Common myeloid progenitor, CD34-positive (primary cell): ENCODE measurements at regions not wholly inside any gene's neighbourhood (a gene's known extent, or its start where the extent isn't known, plus 50 kb on each side); places are given as distances from the start of the nearest gene placed in this dataset.
"Not testable (repeated sequence)": the region's sequence is repeated elsewhere in the genome, so short reads cannot be mapped to it uniquely, and the experiment has no call there.

ENCODE experiments used
- CTCF ChIA-PET: fragments of 350-600 bp; sonication (Branson Sonifier 250); formaldehyde crosslinking; loops from one replicate; lab custom pipeline; 2021; ENCODE audit warnings: antibody characterized with exemption; lab: Charles Lee
- POLR2A ChIA-PET: fragments of 350-600 bp; sonication (Branson Sonifier 250); formaldehyde crosslinking; loops from one replicate; lab custom pipeline; 2021; ENCODE audit warnings: antibody characterized with exemption; lab: Charles Lee
- DNase-seq, 3 donors: peaks; one replicate each; pipeline versions ENCODE4 v3.0.0 to v3.0.0-alpha.2; 2013
- H3K27ac ChIP-seq, 2 experiments: 1 replicate in 1 of 2; 2 replicates in 1 of 2; pipeline ENCODE4 v1.7.0; 2013; ENCODE audit warnings: inconsistent platforms in 2 of 2, low read length in 2 of 2, mild to moderate bottlenecking in 2 of 2, low read depth in 1 of 2, moderate library complexity in 1 of 2; ENCODE audit not compliant: severe bottlenecking in 2 of 2, insufficient read depth in 1 of 2, poor library complexity in 1 of 2
- H3K27me3 ChIP-seq, 5 experiments: replicated peaks in 2 of 5; 1 replicate in 3 of 5; 2 replicates in 2 of 5; pipeline versions ENCODE4 v1.6.1 to v1.7.0; 2013; ENCODE audit warnings: low read length in 4 of 5, mild to moderate bottlenecking in 2 of 5, moderate library complexity in 2 of 5, inconsistent platforms in 1 of 5; ENCODE audit not compliant: insufficient read depth in 5 of 5, control insufficient read depth in 4 of 5
- H3K36me3 ChIP-seq, 4 experiments: 1 replicate in 2 of 4; 2 replicates in 2 of 4; pipeline versions ENCODE4 v1.6.1 to v1.7.0; 2013; ENCODE audit warnings: low read length in 3 of 4, control low read depth in 1 of 4, mild to moderate bottlenecking in 1 of 4; ENCODE audit not compliant: control insufficient read depth in 4 of 4, insufficient read depth in 4 of 4
- H3K4me1 ChIP-seq, 4 experiments: 1 replicate in 3 of 4; 2 replicates in 1 of 4; pipeline versions ENCODE4 v1.6.1 to v1.7.1; 2013; ENCODE audit warnings: low read length in 3 of 4, mild to moderate bottlenecking in 3 of 4, control low read depth in 1 of 4, inconsistent platforms in 1 of 4, moderate library complexity in 1 of 4; ENCODE audit not compliant: control insufficient read depth in 4 of 4, insufficient read depth in 4 of 4; ENCODE audit errors: control extremely low read depth in 1 of 4
- H3K4me3 ChIP-seq, 7 experiments: 1 replicate in 4 of 7; 2 replicates in 3 of 7; pipeline versions ENCODE4 v1.5.1 to v1.7.0; 2013; ENCODE audit warnings: mild to moderate bottlenecking in 7 of 7, low read length in 6 of 7, moderate library complexity in 6 of 7, inconsistent platforms in 2 of 7, low read depth in 2 of 7, control low read depth in 1 of 7; ENCODE audit not compliant: insufficient read depth in 4 of 7, control insufficient read depth in 1 of 7; ENCODE audit errors: extremely low read depth in 1 of 7
- H3K9me3 ChIP-seq, 5 experiments: 1 replicate in 4 of 5; 2 replicates in 1 of 5; pipeline versions ENCODE4 v1.6.1 to v1.7.1; 2013; ENCODE audit warnings: low read length in 4 of 5, mild to moderate bottlenecking in 2 of 5, inconsistent platforms in 1 of 5, low read depth in 1 of 5, moderate library complexity in 1 of 5; ENCODE audit not compliant: control insufficient read depth in 4 of 5, insufficient read depth in 2 of 5; ENCODE audit errors: control extremely low read depth in 1 of 5
- WGBS: methylation state at CpG from one replicate; pipeline ENCODE4 v1.1.5; 2013; ENCODE audit not compliant: insufficient coverage; 5-methylcytosine and 5-hydroxymethylcytosine counted together

DNA sequence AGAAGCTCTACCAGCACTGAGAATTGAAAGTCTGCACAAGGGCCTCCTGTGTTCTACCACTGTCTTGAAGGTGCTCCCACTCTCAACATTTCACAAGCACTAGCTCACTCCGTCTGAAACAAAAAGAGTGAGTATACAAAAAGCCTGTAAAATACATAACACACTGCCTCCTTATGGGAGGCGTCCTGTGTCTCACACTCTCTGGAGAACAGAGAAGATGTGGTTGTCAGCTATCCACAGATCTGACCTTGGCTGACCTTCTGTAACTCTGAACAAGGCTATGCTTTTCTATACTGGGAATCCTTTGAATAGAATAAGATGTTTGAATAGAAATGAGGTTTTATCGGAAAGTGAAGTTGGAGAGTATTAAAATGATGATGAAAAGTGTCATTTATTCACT lies 171.3 kb upstream of the TMEM45B start:
- DNase-seq: no peak
- CTCF ChIA-PET: no interaction called here
- no peak overlapping the region for H3K27ac ChIP-seq
- 83% methylated on average over 1 of the region's 3 CpGs for WGBS
- no peaks in the 10 kb centered on the region for H3K36me3 ChIP-seq
- peaks cover 0 to 3% (median 0%) of the 10 kb centered on the region in 5 experiments for H3K27me3 ChIP-seq
- no peaks in the 10 kb centered on the region for H3K4me1 ChIP-seq
- POLR2A ChIA-PET: no interaction called here
- no peak overlapping the region for H3K4me3 ChIP-seq
- H3K9me3 ChIP-seq: no peaks in the 10 kb centered on the region

DNA sequence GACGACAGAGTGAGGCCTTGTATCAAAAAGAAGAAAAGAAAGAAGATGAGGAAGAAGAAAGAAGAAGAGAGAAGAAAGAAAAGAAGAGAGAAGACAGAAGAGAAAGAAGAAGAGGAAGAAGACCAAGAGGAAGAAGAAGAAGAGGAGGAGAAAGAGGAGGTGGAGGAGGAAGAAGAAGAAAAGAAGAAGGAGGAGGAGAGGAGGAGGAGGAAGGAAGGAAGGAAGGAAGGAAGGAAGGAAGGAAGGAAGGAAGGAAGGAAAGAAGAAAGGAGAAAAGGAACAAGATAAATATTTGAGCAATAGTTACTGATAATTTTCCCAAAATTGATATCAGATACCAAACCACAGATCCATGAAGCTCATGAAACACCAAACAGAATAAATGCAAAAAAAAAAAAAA lies 169.7 kb upstream of the TMEM45B start:
- CTCF ChIA-PET: no interaction called here
- no peaks in the 10 kb centered on the region for H3K9me3 ChIP-seq
- WGBS: 50% methylated on average over 1 of the region's 1 CpG
- H3K4me3 ChIP-seq: no peak overlapping the region
- no peaks in the 10 kb centered on the region for H3K4me1 ChIP-seq
- no peak overlapping the region for H3K27ac ChIP-seq
- POLR2A ChIA-PET: no interaction called here
- no peak for DNase-seq
- H3K36me3 ChIP-seq: no peaks in the 10 kb centered on the region
- H3K27me3 ChIP-seq: peaks cover 0 to 3% (median 0%) of the 10 kb centered on the region in 5 experiments

DNA sequence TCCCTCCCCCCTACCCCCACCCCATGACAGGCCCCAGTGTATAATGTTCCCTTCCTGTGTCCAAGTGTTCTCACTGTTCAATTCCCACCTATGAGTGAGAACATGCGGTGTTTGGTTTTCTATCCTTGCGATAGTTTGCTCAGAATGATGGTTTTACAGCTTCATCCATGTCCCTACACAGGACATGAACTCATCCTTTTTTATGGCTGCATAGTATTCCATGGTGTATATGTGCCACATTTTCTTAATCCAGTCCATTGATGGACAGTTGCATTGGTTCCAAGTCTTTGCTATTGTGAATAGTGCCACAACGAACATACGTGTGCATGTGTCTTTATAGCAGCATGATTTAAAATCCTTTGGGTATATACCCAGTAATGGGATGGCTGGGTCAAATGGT lies 165.6 kb upstream of the TMEM45B start:
- H3K4me3 ChIP-seq, DNase-seq, POLR2A ChIA-PET, H3K27me3 ChIP-seq, H3K27ac ChIP-seq, H3K36me3 ChIP-seq, H3K4me1 ChIP-seq, CTCF ChIA-PET: not testable (repeated sequence)
- H3K9me3 ChIP-seq: peaks cover 0 to 11% (median 8%) of the 10 kb centered on the region in 5 experiments
- 100% methylated on average over 2 of the region's 4 CpGs for WGBS

DNA sequence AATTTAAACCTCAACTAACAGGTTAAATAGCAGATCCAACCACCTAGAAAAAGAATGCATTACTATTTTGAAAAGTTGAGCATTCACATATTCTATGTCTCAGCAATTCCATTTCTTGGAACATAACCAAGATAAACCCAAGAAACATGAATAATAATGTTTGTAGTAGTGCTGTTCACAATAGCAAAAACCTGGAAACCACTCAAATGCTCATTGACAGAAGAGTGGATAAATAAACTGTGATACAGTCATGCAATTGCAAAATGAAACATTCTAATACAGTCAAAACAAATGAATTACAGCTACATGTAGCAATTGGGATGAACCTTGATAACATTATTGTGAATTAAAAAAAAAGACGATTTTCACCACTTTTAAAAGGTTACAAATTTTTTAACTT lies 162.8 kb upstream of the TMEM45B start:
- POLR2A ChIA-PET: no interaction called here
- Histone ChIP-seq H3K27ac (no peak overlapping the region), H3K36me3 (no peaks in the 10 kb centered on the region), H3K27me3 (no peaks in the 10 kb centered on the region), H3K4me1 (no peaks in the 10 kb centered on the region), H3K9me3 (peaks cover 0 to 25% (median 8%) of the 10 kb centered on the region in 5 experiments), H3K4me3 (no peak overlapping the region)
- CTCF ChIA-PET: no interaction called here
- no CpG with 5 or more reads among the region's 1 CpG for WGBS
- DNase-seq: no peak

DNA sequence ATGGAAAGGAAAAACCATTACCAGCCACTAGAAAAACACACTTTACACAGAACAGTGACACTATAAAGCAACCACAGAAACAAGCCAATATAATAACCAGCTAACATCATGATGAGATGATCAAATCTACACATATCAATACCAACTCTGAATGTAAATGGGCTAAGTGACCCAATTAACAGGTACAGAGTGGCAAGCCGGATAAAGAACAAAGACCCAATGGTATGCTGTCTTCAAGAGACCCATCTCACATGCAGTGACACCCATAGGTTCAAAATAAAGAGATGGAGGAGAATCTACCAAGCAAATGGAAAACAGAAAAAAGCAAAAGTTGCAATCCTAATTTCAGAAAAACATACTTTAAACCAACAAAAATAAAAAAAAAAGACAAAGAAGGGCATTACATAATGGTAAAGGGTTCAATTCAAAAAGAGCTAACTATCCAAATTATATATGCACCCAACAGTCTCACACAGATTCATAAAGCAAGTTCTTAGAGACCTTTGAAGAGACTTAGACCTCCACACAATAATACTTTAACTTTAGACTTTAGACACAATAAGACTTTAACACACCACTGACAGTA lies 160.3 kb upstream of the TMEM45B start:
- POLR2A ChIA-PET: no interaction called here
- no peaks in the 10 kb centered on the region for H3K36me3 ChIP-seq
- H3K4me3 ChIP-seq: no peak overlapping the region
- no peaks in the 10 kb centered on the region for H3K4me1 ChIP-seq
- peaks cover 0 to 32% (median 8%) of the 10 kb centered on the region in 5 experiments for H3K9me3 ChIP-seq
- no peak for DNase-seq
- CTCF ChIA-PET: no interaction called here
- H3K27me3 ChIP-seq: no peaks in the 10 kb centered on the region
- no peak overlapping the region for H3K27ac ChIP-seq
- WGBS: no CpG with 5 or more reads among the region's 1 CpG

DNA sequence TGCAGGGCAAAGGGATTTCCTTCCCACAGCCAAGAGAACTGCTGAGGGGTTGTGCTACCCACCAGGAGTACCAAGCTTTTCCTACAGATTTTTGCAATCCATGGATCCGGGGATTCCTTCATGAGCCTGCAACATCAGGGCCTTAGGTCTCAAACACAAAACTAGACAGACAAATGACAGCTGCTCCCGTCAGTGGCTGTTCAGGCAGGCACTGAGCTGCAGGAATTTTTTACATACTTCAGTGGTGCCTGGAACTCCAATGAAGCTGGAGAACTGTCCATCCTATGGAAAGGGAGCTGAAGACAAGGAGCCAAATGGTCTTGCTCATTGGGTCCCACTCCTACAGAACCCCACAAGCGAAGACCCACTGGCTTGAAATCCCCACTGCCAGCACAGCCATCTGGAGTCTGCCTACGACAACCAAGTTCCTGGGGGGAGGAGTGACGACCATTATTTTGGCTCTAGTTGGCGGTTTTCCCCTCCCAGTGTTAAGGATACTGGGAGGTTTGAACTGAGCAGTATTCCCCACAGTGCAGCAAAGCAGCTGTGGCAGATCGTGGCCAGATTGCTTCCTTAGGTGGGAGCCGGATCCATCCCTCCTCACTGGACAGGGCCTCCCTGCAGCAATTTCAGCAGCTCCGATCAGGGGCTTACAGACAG lies 157.7 kb upstream of the TMEM45B start:
- WGBS: 84% methylated on average over 9 of the region's 9 CpGs
- CTCF ChIA-PET: interaction anchor here (0.6 kb wide), 1 partner anchor 1684 kb away, joined by 3 read pairs; no protein-coding TSS in a partner anchor
- no peak overlapping the region for H3K4me3 ChIP-seq
- POLR2A ChIA-PET: no interaction called here
- H3K27ac ChIP-seq: no peak overlapping the region
- no peaks in the 10 kb centered on the region for H3K4me1 ChIP-seq
- H3K36me3 ChIP-seq: no peaks in the 10 kb centered on the region
- no peak for DNase-seq
- peaks cover 0 to 32% (median 8%) of the 10 kb centered on the region in 5 experiments for H3K9me3 ChIP-seq
- no peaks in the 10 kb centered on the region for H3K27me3 ChIP-seq

DNA sequence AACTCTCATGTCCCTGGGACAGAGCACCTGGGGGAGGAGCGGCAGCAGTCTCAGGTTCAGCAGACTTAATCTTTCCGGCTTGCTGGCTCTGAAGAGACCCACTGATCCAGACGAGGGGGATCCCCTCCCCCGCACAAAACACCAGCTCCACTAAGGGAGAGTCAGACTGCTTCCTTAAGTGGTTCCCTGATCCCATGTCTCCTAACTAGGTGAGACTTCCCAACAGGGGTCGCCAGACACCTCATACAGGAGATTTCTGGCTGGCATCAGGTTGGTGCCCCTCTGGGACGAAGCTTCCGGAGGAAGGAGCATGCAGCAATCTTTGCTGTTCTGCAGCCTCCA lies 157.2 kb upstream of the TMEM45B start:
- Histone ChIP-seq H3K4me1 (no peaks in the 10 kb centered on the region), H3K27ac (no peak overlapping the region), H3K9me3 (peaks cover 0 to 32% (median 8%) of the 10 kb centered on the region in 5 experiments), H3K4me3 (no peak overlapping the region), H3K27me3 (no peaks in the 10 kb centered on the region), H3K36me3 (no peaks in the 10 kb centered on the region)
- DNase-seq: no peak
- ChIA-PET POLR2A (no interaction called here), CTCF (no interaction called here)
- WGBS: 68% methylated on average over 7 of the region's 7 CpGs
